HG03439 (cell line): ENCODE measurements at regions not wholly inside any gene's neighbourhood (a gene's known extent, or its start where the extent isn't known, plus 50 kb on each side); places are given as distances from the start of the nearest gene placed in this dataset.

Source experiments
- ATAC-seq: cut with Tn5 transposase; IDR thresholded peaks from one replicate; pipeline ENCODE4 v1.9.1; 2021; ENCODE audit warnings: mild to moderate bottlenecking, moderate library complexity; ENCODE audit not compliant: unreplicated experiment

DNA sequence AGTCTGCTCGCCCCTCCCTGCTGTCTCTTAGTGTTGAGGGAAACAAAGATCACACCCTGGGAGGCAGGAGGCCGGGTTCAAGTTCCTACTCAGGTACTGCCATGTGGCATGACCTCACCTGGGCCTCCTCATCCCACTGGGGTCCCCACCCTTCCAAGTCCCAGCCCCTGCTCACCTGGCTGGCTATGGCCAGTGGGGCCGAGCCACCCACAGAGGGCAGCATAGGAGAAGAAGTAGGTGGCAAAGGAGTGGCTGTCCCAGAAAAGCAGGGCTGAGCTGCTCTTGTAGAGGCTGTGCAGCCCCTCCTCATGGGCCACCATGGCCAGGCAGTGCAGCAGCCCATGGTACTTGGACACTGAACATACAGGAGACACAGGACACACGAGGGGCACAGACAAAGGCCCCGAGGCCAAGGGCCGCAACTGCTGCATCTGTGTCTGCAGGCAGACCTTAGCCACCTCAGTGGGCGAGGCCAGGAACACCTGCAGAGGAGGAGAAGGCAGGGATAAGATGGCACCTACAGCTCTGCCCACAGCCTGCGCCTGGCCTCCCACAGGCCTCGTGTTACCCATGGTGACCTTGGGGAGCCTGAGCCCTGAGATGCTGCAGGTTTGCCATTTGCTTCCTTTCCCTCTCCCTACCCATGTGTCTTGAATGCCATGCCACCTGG lies 50.6 kb upstream of the MPEG1 start:
- ATAC-seq = no peak
